Loucy (cell line): ENCODE measurements at regions not wholly inside any gene's neighbourhood (a gene's known extent, or its start where the extent isn't known, plus 50 kb on each side); places are given as distances from the start of the nearest gene placed in this dataset.

Experiments
- H2AFZ ChIP-seq: fragments of 200-600 bp; sonication (generic); 2 replicates; pipeline ENCODE4 v1.6.0; 2016; ENCODE audit warnings: antibody characterized with exemption, mild to moderate bottlenecking, low read length, moderate library complexity
- H3F3A ChIP-seq: fragments of 200-600 bp; 2 replicates; pipeline ENCODE4 v1.6.0; 2016; ENCODE audit warnings: antibody characterized with exemption, low read depth, mild to moderate bottlenecking
- H3K27me3 ChIP-seq: fragments of 200-600 bp; sonication (generic); 2 replicates; pipeline ENCODE4 v1.6.1; 2014; ENCODE audit warnings: low read length, mild to moderate bottlenecking; ENCODE audit not compliant: insufficient read depth, poor library complexity, severe bottlenecking
- H3K36me3 ChIP-seq: fragments of 200-600 bp; sonication (generic); 2 replicates; pipeline ENCODE4 v1.6.1; 2016; ENCODE audit warnings: low read length; ENCODE audit not compliant: insufficient read depth
- H3K4me1 ChIP-seq: fragments of 200-600 bp; sonication (generic); 2 replicates; pipeline ENCODE4 v1.5.1; 2014; ENCODE audit warnings: low read length, mild to moderate bottlenecking; ENCODE audit not compliant: insufficient read depth, poor library complexity, severe bottlenecking
- H3K4me2 ChIP-seq: fragments of 200-600 bp; sonication (generic); 2 replicates; pipeline ENCODE4 v1.6.0; 2014; ENCODE audit warnings: antibody characterized with exemption, low read length, low read depth, mild to moderate bottlenecking; ENCODE audit not compliant: poor library complexity, severe bottlenecking
- H3K4me3 ChIP-seq: fragments of 200-600 bp; sonication (generic); 2 replicates; pipeline ENCODE4 v1.5.1; 2014; ENCODE audit warnings: low read length, mild to moderate bottlenecking, mixed read lengths; ENCODE audit not compliant: poor library complexity, severe bottlenecking
- H3K79me2 ChIP-seq: fragments of 200-600 bp; sonication (generic); 2 replicates; pipeline ENCODE4 v1.6.1; 2014; ENCODE audit warnings: low read length; ENCODE audit not compliant: insufficient read depth
- H3K9ac ChIP-seq: fragments of 200-600 bp; sonication (generic); 2 replicates; pipeline ENCODE4 v1.6.0; 2014; ENCODE audit warnings: mild to moderate bottlenecking, low read depth, low read length, moderate library complexity; ENCODE audit not compliant: poor library complexity, severe bottlenecking
- H3K9me2 ChIP-seq: fragments of 200-600 bp; sonication (generic); replicated peaks from 2 replicates; pipeline ENCODE4 v1.6.1; 2016; ENCODE audit warnings: low read depth, low read length, mixed read lengths
- H3K9me3 ChIP-seq: fragments of 200-600 bp; sonication (generic); 2 replicates; pipeline ENCODE4 v1.6.1; 2014; ENCODE audit warnings: mild to moderate bottlenecking, antibody characterized with exemption, low read length, low read depth; ENCODE audit not compliant: insufficient read depth
- H4K20me1 ChIP-seq: fragments of 200-600 bp; sonication (generic); 2 replicates; pipeline ENCODE4 v1.6.0; 2014; ENCODE audit warnings: antibody characterized with exemption, low read length, mild to moderate bottlenecking; ENCODE audit not compliant: insufficient read depth, poor library complexity, severe bottlenecking
- CTCF ChIP-seq: fragments of 200-600 bp; sonication (generic); conservative IDR thresholded peaks from 2 replicates; pipeline ENCODE4 v1.5.1; 2014; ENCODE audit warnings: mild to moderate bottlenecking, antibody characterized with exemption, low read length
- EZH2phosphoT487 ChIP-seq: fragments of 200-600 bp; IDR thresholded peaks from 2 replicates; pipeline ENCODE4 v1.6.1; 2018; ENCODE audit warnings: antibody characterized with exemption, mild to moderate bottlenecking, moderate library complexity, borderline replicate concordance

GRCh38 chr7:89998554-89998953 is 155.7 kb upstream of the STEAP1 start:
- Histone ChIP-seq H3K9ac (no peak overlapping the region), H3K9me2 (no peaks in the 10 kb centered on the region), H3K4me3 (no peak overlapping the region), H3K36me3 (no peaks in the 10 kb centered on the region), H4K20me1 (no peaks in the 10 kb centered on the region), H3K9me3 (no peaks in the 10 kb centered on the region), H3K79me2 (no peaks in the 10 kb centered on the region), H2AFZ (no peak overlapping the region), H3K27me3 (no peaks in the 10 kb centered on the region), H3F3A (no peaks in the 10 kb centered on the region), H3K4me2 (no peak overlapping the region), H3K4me1 (no peaks in the 10 kb centered on the region)
- no peak for TF ChIP-seq CTCF
- no peak for TF ChIP-seq EZH2phosphoT487

- Histone ChIP-seq H2AFZ (no peak overlapping the region), H3K4me2 (no peak overlapping the region), H3K4me1 (no peaks in the 10 kb centered on the region)
Observed at GRCh38 chr7:90005836-90006235, 148.4 kb upstream of the STEAP1 start.

GRCh38 chr7:90007001-90007654 is 147.1 kb upstream of the STEAP1 start:
- Histone ChIP-seq H3K9me3 (no peaks in the 10 kb centered on the region), H3K4me1 (no peaks in the 10 kb centered on the region), H3K4me3 (no peak overlapping the region), H3K9me2 (no peaks in the 10 kb centered on the region), H3K27me3 (no peaks in the 10 kb centered on the region), H3K36me3 (no peaks in the 10 kb centered on the region), H3K79me2 (no peaks in the 10 kb centered on the region), H4K20me1 (no peaks in the 10 kb centered on the region), H2AFZ (no peak overlapping the region), H3K9ac (no peak overlapping the region), H3K4me2 (no peak overlapping the region), H3F3A (no peaks in the 10 kb centered on the region)
- TF ChIP-seq CTCF (no peak), EZH2phosphoT487 (no peak)

More at GRCh38 chr7:90005836-90006235, 148.4 kb upstream of the STEAP1 start:
- Histone ChIP-seq H3K9me2 (no peaks in the 10 kb centered on the region), H3K9ac (no peak overlapping the region), H3K36me3 (no peaks in the 10 kb centered on the region), H3K79me2 (no peaks in the 10 kb centered on the region), H3K27me3 (no peaks in the 10 kb centered on the region), H3F3A (no peaks in the 10 kb centered on the region), H4K20me1 (no peaks in the 10 kb centered on the region), H3K4me3 (no peak overlapping the region), H3K9me3 (no peaks in the 10 kb centered on the region)
- TF ChIP-seq CTCF = no peak
